ENCODE measurements at regions not wholly inside any gene's neighbourhood (a gene's known extent, or its start where the extent isn't known, plus 50 kb on each side); places are given as distances from the start of the nearest gene placed in this dataset.

DNA sequence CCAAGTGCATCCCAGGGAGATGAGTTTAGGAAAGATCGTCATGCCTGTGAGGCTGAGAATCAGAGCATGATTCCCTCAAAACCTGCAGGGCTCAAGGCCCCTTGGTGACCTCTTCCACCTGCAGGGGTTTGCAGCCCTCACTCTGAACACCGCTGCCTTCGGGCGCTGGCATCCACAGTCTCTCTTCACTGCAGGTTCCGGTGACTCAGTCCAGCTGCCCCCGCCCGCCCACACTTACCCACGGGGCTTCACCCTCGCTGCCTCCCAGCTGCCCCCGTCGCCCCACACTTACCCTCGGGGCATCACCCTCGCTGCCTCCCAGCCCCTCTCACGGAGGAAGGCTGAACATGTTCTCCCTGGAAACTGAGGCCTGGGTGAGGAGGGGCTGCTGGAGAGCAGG lies 277.1 kb downstream of the XXYLT1 start:
- no peak for DNase-seq (ENCODE audit: low spot score)

DNA sequence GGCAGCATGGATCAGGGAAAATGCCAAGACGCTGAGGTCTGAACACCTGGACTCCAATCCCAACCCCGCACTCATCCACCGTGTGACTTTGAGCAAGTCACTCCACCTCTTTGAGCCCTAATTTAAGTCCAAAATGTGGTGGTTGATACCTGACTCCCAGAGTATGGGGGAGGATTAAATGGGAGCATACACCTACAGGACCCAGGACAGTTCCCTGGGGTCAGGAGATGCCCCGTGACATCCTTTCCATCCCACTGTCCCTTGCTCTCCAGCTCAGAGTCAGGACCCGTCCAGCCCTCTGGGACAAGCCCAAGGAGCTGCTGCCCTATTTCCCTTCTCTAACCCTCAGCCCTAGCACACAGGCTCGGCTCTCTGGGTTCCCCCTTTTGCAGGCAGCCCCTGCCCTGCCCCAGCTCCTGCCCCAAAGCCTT lies 276.4 kb downstream of the XXYLT1 start:
- no peak for DNase-seq (ENCODE audit: low spot score)

DNA sequence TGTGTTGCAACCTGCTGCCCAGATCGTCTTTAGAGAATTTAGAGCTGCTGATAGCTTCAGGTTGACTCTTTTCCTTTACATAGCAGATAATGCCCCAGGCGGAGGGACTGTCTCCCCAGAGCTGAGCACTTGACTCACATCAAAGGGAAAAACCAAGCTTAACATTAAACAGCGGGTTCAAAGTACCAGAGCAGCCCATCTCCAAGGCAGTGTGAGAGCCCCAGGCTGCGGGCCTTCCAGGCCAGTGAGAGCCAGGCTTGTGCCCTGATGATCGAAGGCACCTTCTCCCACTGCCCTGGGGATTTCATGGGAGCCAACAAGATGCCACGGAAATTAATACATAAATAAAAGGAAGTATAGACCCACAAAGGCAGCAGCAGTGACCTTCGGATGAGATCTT lies 275.6 kb downstream of the XXYLT1 start:
- DNase-seq (ENCODE audit: low spot score) = no peak

DNA sequence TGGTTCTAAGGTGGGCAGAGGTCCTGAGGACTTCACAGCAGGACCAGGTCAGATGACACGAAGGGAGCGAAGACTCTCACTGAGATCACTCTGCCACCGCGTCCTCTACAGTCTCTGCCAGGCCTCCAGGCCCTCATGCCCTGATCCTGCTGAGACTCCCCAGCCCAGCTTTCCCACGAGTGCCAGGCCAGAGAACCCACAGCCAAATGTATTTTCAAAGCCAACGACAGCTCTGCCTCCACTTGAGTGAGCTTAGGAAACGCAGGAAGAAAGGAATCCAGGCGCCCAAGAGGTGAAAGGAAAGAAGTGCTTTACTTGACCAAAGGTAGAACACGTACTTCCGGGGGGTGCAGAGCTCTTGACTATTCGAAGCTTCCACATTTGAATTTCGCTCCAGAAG lies 275.0 kb downstream of the XXYLT1 start:
- DNase-seq (ENCODE audit: low spot score) = no peak

DNA sequence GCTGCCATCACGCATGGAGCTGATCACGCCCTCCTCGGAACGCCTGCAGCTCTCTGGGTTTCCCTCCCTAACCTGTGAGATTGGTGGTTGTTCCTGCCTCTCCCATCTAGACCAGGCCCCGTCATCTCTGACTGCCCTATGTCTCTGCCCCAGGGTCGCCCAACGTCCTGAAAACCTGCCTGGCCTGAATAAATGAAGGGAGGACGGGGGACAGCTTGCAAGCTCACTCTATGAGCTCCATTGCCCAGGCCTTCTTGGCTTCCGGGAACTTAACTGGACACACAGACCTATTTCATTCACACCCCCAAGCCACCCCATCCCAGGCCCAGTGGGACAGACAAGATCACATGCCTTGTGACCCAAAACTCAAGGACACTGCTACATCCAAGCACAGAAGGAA lies 274.2 kb downstream of the XXYLT1 start:
- no peak for DNase-seq (ENCODE audit: low spot score)

DNA sequence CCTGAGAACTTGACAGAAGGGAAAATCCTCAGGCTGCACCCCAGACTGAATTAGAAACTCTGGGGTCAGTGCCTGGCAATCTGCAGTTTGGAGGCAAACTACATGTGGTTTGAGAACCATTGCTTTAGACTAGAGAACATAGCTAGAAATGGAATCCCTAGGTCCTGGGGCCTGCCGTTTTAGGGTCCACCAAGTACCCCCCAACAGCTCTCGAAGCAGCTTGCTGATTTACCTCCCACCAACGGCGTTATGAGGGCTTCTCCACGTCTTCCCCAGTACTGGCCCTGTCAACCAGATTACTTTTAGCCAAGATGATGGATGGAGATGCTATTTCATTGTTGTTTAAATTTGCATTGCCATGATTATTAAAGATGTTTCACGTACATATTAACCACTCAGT lies 272.5 kb downstream of the XXYLT1 start:
- no peak for DNase-seq (ENCODE audit: low spot score)

DNA sequence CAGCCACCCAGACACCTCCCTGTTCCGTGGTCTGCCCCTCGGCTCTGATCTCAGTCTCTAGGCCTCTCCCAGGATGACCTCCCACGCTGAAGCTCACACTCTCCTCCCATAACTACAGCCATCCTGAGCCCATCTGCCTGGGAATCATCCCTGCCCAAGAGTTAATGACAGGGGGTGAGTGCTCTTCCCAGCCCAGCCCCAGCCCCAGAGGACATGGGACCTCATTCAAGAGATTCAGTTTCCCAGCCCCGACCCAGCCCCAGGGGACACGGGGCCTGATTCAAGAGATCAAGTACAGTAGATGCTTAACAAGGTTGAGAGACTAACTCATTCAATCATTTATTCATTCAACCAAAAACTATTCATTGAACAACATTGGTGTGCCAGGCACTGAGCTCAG lies 272.0 kb downstream of the XXYLT1 start:
- no peak for DNase-seq (ENCODE audit: low spot score)

DNA sequence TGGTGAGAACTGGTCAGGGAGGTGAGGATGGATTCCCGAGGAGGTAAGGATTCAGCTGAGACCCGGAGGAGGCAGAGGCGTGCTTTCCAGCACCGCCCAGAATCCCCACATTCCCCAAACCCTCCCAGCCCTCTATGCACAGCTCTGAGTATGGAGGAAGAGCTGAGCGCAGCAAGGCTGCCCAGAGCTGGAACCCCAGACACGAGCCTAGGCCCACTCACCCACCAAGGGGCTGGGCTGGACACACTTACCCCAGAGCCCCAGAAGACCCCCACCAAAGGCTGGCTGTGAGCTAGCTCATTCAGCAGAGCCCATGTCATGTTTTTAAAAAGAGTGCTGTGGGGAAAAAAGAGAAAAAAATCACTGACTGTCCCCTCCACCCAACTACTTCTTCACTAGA lies 271.5 kb downstream of the XXYLT1 start:
- DNase-seq (ENCODE audit: low spot score) = no peak

DNA sequence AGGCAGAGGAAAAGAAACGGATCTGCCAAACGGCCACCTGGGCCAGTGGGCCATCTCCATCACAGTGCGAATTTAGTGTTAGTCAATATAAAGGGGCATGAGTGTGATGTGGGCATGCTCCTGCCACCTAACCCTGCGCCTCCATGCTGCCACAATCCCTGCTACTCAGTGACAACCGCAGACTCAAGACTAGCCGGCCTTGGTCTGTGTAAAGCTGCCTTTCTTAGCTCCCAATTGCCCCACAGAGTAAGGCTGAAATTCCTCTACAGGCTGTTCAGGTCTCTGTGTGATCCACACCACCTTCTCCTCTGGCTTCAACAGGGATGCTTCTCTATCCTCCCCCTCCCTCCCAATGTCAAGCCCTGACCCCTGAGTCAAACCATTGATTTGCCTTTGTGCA lies 269.7 kb downstream of the XXYLT1 start:
- DNase-seq (ENCODE audit: low spot score) = no peak

DNA sequence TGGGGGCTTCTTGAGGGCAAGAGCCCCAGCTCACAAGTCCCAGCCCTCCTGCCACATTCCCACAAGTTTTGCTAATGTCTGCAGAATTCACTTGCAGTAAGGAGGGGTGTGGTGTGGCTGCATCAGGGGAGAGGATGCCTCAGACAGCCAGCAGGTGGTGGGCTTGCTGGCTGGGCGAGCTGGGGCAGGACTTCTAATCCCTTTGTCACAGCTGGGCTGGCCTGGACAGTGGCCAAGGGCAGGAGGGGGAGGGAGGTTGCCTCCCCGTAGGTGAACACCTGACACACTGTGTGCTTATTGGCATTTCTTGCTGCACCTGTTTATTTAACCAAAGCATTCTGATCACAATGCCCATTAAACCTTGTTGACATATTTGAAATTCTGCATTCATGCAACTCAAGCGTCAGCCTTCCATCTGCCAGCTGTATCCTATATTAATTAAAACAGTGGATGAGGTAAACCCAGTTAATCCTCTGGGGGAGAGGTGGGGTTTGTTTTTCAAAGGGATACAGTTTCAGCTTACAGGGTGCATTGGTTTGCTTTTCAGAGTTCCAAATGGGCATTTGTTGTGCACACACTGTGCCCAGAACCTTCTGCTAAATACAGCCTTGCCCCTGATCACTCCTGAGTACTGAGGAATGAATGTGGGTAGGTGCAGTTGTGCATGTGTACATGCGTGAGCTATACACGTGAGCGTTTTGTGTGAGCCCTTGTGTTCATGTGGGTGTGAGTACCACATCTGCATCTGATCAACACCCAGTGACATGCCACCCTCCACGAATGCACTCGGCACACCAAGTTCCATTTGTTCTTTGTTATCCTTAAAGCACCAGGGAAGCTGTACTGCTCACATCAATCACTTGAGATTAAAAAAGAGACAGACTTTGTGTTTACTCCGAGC lies 268.7 kb downstream of the XXYLT1 start:
- DNase-seq (ENCODE audit: low spot score) = peak; percentile 66

DNA sequence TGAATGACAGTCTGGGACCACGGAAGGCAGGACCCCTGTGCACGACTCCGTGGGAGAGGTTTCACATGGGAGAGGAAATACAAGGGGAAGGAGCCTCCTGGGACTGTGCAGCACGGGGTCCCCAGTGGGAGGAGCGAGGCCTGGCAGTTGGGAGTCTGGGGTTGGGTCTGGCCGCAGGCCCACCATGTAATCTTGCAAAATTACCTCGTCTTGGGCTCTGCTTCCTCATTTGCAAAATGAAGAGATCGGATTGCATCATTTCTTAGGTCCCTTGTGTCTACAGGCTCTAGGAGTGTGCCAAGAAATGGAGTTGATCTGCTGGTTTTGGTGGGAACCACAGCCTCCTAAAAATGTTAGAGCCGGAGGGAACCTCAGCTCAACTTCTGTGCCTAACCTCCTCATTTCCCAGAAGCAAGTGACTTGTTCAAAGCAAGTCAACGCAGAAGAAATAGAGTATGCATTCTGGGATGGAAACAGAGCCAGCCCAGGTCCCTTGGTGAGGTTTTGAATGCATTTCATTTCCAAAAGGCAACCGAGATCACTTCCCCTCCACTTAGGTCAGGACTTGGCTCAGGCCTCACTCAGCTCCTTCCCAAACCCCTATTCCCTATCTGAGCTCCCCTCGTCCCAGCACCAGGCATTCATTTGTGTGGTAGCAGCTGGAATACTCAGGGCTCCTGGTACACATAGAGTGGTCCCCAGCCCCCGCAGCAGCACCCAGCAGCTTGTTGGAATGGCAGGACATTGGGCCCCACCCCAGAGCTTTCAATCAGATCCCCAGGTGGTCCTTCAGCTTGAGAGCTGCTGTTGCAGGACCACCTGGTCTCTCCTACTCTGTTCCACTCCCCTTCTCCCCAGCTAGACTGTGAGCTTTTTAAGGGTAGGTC lies 267.7 kb downstream of the XXYLT1 start:
- DNase-seq (ENCODE audit: low spot score) = no peak

DNA sequence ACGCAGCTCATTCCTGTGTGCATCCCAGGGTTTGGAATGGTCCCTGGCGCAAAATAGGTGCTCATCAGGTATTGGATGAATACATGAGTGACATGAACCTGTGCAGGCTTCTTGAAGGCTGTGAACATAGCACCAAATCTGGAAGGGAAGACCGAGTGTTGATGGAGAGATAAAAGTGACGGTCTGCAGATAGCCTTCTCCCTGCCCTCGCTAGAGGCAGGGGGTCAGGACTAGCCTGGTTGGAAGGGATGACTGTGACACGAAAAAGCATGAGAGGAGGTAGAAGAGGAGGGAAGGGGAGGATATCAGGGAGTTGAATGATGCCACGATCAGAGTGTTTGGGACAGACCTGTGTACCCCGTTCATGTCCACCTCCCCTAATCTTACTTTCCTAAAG lies 267.1 kb downstream of the XXYLT1 start:
- DNase-seq (ENCODE audit: low spot score) = no peak

DNA sequence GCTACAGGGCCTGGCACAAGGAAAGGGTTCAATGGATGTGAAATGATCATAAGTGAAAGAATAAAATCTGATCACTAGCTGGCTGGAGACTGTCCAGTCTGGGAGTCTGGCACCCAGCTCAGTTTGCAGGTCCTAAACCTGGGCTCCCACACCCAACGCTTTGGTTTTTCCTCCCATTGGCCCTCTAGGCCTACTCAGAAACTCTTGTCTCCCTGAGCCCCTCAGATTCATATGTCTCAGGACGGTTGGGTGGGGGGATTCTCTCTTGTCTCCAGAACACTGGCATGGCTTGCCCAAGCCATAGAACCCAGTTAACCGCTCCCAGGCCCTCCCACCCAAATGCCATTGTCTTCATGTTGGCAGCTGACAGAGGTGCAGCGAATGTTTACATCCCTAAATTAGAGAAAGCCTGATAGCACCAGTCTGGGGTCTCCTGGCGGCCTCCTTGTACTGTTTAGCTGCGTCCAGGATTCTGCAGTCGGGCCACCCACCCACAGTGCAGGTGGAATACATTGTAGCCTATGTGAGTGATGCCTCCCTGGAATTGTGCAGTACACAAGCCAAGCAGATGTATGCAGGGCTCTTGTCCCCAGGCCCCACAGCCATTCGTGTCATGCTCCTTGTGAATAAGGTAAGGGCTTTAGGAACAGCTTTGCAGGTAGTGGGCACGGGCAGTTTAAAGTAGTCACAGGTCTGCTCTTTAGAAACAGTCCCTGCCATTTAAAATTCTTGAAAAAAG lies 266.3 kb downstream of the XXYLT1 start:
- no peak for DNase-seq (ENCODE audit: low spot score)

DNA sequence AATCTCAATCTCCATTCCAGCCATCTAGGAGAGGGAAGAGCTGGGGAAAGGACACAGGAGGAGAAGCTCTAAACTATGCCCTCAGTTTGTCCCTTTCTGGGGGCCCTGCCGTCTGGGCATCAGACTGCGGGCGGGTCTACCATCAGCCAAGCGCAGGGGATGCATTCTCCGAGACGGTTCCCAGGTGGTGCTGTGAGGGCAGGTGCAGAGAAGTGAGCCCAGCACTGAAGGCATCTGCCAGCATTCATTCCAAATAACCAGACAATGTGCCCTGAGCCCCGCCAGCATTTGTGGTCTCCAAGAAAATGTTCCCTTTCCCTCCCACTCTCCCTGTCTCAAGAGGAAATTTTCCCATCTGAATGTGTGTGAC lies 265.7 kb downstream of the XXYLT1 start:
- DNase-seq (ENCODE audit: low spot score) = no peak

DNA sequence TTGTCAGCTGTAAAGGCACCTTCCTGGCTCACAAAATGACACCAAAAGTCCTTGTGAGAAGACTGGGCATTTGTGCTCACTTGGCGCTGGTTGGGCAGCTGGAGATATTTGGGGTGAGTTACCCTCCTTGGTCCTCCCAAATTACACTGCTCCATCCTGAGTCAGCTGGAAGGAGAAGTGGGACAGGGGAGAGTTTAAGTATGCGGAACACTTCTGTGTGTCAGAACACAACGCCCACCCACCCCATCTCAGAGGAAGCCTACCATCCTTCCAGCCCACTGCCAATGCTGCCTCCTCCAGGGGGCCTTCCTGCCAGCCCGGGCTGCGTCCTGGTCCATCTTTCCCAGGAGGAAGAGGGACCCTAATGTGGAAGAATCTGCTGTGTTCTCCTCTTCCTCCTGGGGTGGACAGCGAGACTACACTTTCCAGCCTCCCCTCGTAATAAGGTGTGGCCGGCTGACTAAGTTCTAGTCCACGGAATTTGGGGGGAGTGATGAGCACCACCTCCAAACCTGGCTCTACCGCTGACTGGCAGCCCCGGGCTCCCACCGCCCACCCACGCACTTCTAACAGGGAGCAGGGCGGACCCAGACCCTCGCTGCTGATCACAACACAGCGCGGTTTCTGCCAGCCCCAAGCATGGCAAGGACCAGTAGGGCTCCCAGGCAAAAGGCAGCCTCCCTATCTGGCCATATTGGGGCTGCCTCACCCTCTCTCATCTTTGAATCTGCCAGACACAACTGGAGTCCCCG lies 265.0 kb downstream of the XXYLT1 start:
- no peak for DNase-seq (ENCODE audit: low spot score)

DNA sequence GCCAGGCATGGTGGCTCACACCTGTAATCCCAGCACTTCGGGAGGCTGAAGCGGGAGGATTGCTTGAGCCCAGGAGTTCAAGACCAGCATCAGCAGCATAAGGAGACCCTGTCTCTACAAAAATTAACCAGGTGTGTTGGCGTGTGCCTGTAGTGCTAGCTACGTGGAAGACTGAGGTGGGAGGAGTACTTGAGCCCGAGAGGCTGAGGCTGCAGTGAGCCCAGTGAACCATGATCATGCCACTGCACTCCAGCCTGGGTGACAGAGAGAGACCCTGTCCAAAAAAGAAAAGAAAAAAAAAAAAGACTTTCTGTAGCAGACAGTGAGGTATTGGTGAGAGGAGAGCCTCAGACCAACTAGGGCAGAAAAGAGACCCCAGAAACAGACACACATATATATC lies 263.8 kb downstream of the XXYLT1 start:
- DNase-seq (ENCODE audit: low spot score) = no peak

DNA sequence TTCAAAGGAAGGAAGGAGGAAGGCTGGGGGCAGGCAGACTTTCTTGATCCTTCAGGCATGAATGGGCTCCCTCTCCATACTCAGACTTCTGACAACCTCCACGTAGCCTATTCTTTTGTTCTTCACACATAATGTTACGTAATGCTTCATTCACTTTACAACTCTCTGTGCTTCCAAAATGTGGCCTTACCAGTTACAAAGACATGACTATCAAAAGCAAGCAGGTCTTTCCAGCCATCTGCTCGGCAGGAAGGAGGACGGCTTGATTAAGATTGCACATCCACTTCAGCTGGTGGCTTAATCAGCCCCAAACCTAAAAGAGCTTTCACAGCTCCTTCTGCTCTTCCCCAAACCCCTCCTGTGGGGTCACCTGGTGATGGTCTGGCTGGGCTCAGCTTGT lies 263.2 kb downstream of the XXYLT1 start:
- DNase-seq (ENCODE audit: low spot score) = no peak

DNA sequence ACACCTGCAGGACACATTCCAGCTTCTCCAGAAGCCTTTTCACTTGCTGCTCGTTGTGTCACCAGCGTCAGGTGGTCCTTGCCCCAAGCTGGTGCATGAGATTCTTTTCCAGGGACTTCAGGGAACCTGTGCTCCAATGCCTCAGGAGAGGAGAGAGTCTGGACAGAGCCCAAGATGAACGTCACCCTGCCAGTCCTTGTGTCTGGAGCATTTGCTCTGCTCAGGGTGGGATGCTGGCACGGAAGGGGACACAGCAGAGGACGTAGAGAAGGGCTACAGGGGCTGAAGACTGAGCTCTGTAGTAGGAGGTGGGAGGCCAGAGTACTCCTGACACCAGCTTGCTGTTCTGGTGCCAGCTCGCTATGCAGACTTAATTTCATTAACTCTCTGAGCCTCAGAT lies 262.1 kb downstream of the XXYLT1 start:
- no peak for DNase-seq (ENCODE audit: low spot score)

DNA sequence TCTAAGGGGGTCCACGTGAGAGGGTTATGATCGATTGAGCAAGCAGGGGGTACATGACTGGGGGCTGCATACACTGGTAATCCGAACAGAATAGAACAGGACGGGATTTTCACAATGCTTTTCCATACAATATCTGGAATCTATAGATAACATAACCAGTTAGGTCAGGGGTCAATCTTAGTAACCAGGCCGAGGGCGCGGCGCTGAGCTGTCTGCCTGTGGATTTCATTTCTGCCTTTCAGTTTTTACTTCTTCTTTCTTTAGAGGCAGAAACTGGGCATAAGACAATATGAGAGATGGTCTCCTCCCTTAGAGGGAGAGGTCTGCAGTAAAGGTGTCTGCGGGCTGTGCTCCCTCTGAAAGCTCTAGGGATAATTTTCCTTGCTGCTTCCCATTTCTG lies 261.3 kb downstream of the XXYLT1 start:
- DNase-seq (ENCODE audit: low spot score) = no peak

DNA sequence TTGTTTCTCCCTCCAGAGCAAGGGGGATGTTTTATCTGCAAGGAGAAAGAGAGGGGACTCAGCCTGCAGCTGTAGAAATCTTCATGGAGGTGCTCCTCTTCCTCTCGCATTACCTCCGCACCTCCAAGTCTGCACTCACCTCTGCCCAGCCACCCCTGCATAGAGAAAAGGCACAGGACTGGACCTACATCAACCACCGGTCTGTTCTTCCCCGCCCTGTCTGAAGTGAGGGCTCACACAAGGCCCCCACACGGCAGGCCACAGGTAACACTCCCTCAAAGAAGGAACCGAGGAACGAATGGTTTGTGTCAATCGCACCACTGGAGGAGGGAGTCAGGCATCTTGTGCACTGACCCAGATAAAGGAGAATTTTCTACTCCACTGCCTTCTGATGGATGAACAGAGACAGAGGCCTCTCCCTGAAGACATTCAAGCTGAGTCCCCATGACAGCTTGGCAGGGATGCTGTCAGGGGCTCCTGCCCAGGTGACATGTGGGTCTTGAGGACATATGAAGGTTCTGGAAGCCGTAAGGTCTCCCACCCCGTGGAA lies 260.3 kb downstream of the XXYLT1 start:
- no peak for DNase-seq (ENCODE audit: low spot score)

DNA sequence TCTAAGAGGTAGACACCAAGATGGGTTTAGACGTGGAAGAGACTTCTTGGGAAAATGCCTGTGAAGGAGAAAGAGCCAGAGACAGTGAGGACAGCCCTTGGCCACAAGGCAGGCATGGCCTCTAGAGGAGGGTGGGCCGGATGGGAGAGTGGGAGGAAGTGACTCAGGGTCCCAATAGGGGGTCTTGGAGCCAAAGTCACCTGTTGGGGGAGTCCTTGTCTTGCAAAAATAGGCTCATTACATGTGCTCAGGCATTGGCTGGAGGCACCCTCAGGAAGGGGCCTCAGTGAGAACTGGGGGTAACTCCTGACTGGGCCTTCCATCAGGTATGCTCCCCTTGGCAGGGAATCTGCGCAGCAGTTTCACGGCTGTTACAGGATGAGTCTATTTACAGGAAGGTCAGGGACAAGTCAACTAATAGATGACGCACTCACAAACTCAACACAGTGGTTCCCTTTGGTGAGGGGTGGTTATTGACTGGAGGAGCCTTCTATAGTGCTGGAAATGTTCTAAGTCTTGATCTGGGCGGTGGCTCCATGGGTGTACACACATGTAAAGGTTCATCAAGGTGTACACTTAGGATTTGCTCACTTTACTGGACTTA lies 259.6 kb downstream of the XXYLT1 start:
- DNase-seq (ENCODE audit: low spot score) = no peak
